HG03066 (cell line): ENCODE measurements at regions not wholly inside any gene's neighbourhood (a gene's known extent, or its start where the extent isn't known, plus 50 kb on each side); places are given as distances from the start of the nearest gene placed in this dataset.

Experiments used
- ATAC-seq: cut with Tn5 transposase; IDR thresholded peaks from one replicate; pipeline ENCODE4 v1.9.1; 2021; ENCODE audit warnings: low read depth; ENCODE audit not compliant: unreplicated experiment

DNA sequence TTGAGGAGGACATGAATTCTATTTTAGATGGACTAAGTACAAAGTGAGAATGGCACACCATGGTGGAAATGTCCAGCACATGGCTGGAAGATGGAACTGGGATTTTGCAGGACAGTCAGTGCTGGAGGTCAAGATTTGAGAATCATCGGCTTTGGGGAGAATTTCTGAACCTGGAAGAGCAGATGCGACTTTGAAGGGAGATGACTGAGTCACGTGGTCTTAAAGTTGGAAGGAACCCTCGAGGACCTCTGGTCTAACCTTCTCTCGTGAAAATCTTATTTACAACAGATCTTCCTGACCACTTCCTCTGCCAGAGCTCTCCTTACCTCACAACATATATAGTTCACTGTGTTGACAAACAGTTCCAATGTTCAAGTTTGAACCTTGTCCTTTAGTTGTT, 415.4 kb downstream of the ATP23 start:
- no peak for ATAC-seq

GRCh38 chr12:58357511-58357910, 416.1 kb downstream of the ATP23 start:
- ATAC-seq = no peak

GRCh38 chr12:58358369-58358768, 417.0 kb downstream of the ATP23 start:
- no peak for ATAC-seq

DNA sequence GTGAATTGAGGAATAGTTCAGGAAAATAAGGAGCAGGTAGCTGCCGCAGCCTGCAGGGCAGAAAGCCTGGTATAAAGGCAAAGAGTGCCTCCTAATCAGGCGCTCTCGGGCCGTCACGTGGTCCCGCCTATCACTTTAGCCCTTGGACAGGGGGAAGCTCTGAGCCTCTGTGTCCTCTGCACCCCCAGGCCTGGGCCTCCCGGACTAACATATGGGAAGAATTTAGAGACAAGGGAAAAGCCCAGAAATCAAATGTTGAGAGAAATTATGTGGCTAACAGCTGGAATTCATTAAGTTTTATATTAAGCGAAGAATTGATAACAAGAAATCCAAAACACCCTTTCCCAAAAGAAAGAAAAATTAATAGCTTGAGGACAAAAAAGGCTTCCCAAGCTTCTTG, 417.7 kb downstream of the ATP23 start:
- no peak for ATAC-seq

- ATAC-seq = no peak
These were observed 419.7 kb downstream of the ATP23 start for GRCh38 chr12:58361056-58361455.

- ATAC-seq = no peak
These were observed 422.6 kb downstream of the ATP23 start for GRCh38 chr12:58363971-58364370.

DNA sequence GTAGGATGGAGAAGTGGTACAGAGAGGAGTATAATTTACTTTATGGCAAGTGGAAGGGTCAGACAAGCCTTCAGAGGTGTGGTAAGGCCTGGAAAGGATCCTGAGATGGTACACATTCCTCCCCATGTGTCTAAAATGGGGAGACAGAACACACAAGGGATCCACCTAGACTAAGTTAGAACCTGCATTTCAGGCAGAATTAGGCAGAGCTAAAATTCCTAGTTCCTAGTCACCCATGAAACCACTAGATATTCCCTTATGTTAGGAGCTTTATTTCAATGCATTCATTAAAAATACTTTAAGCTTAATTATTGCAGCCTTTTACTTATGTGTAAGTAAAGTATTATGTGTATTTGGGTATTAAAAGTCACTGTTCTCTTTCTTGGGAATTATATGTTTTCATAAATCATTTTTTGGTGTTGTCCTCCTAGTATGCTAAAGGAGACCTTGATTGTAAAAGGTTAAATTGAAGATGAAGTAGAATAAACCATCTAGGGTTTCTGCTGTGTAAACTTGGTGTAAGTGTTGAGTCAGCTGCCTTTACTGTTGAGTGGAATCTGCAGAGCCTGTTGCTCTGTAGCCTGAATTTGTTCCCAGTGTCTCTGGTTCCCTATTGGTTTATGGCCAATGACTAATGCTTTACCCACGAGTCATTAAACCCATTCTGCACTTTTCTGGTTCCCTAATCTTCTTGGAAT, 423.2 kb downstream of the ATP23 start:
- no peak for ATAC-seq

DNA sequence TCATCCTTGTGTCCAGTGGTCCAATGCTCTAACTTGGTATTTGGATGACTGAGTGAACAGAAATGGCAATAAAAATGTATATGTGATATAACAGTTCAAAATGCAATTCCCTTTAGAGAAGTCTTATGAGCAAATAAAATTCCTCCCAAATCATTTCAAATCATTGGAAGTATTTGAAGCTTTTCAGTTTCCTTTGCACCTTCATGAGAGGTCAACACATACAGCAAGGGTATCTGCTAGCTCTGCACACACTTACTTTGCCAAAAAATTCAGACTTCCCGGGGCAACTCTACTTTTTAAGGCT, 423.7 kb downstream of the ATP23 start:
- no peak for ATAC-seq

GRCh38 chr12:58367041-58367440, 425.7 kb downstream of the ATP23 start:
- ATAC-seq = no peak

DNA sequence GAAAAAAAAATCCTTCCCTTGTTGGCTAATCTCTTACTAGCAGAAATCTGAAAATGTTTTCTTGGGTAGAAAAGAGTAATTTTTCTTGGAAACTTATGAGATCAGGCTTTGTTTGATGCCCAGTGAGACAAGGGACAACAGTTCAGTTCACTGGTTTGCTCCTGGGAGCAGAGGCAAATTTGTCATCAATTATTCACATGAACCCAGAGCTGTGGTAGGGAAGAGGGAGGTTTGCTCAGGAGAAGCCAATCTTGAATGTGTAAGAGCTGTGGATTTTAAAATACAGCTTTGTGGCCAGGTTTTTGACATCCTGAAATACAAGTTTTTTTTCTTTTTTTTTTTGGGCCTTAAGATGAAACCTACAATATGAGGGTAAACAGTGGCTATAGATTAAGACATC, 426.6 kb downstream of the ATP23 start:
- no peak for ATAC-seq

GRCh38 chr12:58369576-58369975, 428.2 kb downstream of the ATP23 start:
- no peak for ATAC-seq

DNA sequence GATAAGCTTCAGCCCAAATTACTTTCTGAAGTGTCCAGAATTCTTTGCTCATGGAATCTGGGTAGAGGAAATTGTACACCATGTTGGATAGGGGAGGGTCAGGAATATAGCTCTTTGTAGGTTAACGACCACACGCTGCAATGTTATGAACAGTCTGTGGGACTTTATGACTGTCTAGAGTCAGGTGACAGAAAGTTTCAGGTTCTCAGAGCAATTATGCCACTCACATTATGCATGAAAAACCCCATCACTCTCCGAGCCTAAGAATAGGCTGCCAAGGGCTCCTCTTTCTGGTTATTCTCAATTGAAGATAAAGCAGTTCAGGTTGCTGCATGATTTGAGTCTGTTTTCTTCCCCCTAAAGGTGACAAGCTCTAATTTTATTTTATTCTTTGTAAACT, 430.9 kb downstream of the ATP23 start:
- ATAC-seq = peak; percentile 92

DNA sequence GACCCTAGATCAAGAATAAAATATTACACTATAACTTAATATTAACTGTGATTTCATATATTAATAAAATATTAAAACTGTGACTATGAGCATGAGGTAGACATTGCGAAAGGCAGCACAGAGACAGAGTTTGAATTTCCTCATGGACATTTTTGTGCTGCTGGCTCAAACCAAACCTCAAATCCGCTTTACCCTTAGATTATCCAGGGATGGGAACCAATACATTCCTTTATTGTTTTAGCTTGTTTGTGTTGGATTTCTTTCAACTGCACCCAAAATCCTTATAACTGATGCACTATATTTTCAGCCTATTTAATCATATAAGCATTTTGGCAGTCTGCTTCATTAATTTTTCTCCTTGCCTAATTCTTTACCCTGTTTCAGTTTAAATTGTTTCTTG, 436.7 kb downstream of the ATP23 start:
- no peak for ATAC-seq

- ATAC-seq = no peak
These were observed 440.2 kb downstream of the ATP23 start for GRCh38 chr12:58381546-58381945.

DNA sequence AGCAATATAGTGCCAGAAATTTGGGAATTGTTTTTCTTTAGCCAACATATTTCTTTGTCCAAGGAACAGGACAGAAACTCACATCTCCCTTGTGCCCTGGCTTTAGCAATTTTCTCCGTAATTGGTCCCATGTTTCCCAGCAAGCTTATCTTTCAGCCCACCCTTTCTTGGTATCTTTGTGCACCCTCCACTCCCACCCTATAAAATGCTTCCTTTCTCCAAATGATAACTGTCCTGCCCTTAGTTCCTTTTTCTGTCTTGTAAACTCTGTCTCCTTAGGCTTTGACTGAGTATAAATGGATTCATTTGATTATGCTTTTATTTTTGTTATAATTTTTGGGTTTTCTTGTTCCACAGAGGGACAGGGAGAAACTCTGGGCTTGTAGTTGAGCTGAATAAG, 442.8 kb downstream of the ATP23 start:
- ATAC-seq = no peak

GRCh38 chr12:58386136-58386535, 444.8 kb downstream of the ATP23 start:
- no peak for ATAC-seq

- no peak for ATAC-seq
These were observed 445.8 kb downstream of the ATP23 start for GRCh38 chr12:58387199-58387598.

- ATAC-seq = no peak
These were observed 446.9 kb downstream of the ATP23 start for GRCh38 chr12:58388261-58388660.

GRCh38 chr12:58393152-58393551, 451.8 kb downstream of the ATP23 start:
- ATAC-seq = no peak

DNA sequence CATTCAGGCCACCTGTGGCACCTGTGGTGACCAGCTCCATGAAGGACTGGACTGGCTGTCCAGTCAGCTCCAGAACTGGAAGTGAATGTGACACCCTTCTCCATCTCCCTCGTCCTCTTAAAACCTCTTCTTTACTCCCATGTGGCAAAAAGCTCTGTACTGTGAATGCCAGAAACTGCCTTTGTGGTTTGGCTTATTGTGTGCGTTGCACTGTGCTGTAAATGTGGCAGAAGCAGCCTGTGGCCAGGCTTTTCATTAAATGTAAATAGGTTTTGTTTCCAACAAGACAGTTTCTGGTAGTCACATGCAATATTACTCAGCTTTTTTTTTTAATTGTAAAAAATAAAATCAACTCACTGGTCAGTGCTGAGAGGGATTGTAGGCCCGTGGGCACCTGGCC, 453.7 kb downstream of the ATP23 start:
- no peak for ATAC-seq

GRCh38 chr12:58395470-58395869, 454.1 kb downstream of the ATP23 start:
- ATAC-seq = no peak

DNA sequence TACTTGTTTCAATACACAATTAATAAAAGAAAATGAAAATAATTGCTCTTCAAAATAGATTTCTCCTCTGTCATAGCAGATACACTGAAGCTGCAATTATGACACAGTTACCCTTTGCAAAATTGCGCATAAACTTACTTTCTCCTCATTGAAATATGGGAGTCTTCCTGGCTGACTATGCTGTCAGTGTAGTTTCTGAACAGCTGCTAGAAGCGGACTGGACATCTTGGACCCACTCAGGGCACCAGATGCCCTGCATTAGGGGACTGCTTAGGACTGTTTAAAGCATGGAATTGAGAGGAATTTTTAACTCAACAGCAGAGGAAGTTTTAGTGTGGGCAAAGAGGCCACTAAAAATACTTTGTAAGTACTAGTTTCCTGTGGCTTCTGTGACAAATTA, 454.9 kb downstream of the ATP23 start:
- ATAC-seq = no peak

- ATAC-seq = no peak
These were observed 464.0 kb downstream of the ATP23 start for GRCh38 chr12:58405363-58405762.
